H9 (cell line): ENCODE measurements at regions not wholly inside any gene's neighbourhood (a gene's known extent, or its start where the extent isn't known, plus 50 kb on each side); places are given as distances from the start of the nearest gene placed in this dataset.

Source experiments
- DNase-seq: peaks from one replicate; pipeline ENCODE4 v3.0.0-alpha.2; 2017
- H2AFZ ChIP-seq: one replicate; pipeline ENCODE4 v1.6.1; 2013; ENCODE audit warnings: mild to moderate bottlenecking, low read length, control low read depth, moderate library complexity
- H2AK5ac ChIP-seq: 2 replicates; pipeline ENCODE4 v1.6.1; 2013; ENCODE audit warnings: low read length, control low read depth, mixed read lengths; ENCODE audit not compliant: insufficient read length
- H2BK120ac ChIP-seq: one replicate; pipeline ENCODE4 v1.6.1; 2013; ENCODE audit warnings: low read depth, mild to moderate bottlenecking, low read length, control low read depth, inconsistent platforms; ENCODE audit not compliant: poor library complexity, severe bottlenecking
- H2BK12ac ChIP-seq: 2 replicates; pipeline ENCODE4 v1.6.1; 2013; ENCODE audit warnings: low read length, control low read depth, mixed read lengths, low read depth; ENCODE audit not compliant: insufficient read length
- H2BK15ac ChIP-seq: 2 replicates; pipeline ENCODE4 v1.6.1; 2013; ENCODE audit warnings: low read depth, low read length, control low read depth
- H2BK20ac ChIP-seq: one replicate; pipeline ENCODE4 v1.6.1; 2013; ENCODE audit warnings: low read depth, mild to moderate bottlenecking, low read length, control low read depth, inconsistent platforms; ENCODE audit not compliant: poor library complexity, severe bottlenecking
- H2BK5ac ChIP-seq: 2 replicates; pipeline ENCODE4 v1.6.1; 2013; ENCODE audit warnings: low read length, control low read depth, mixed read lengths; ENCODE audit not compliant: insufficient read length
- H3K14ac ChIP-seq: 2 replicates; pipeline ENCODE4 v1.6.1; 2013; ENCODE audit warnings: low read length, control low read depth; ENCODE audit not compliant: insufficient read depth
- H3K18ac ChIP-seq: 2 replicates; pipeline ENCODE4 v1.6.1; 2013; ENCODE audit warnings: low read depth, mild to moderate bottlenecking, mixed read lengths, low read length, control low read depth; ENCODE audit not compliant: insufficient read length
- H3K23ac ChIP-seq: 2 replicates; pipeline ENCODE4 v1.6.1; 2013; ENCODE audit warnings: low read length, control low read depth, mixed read lengths, low read depth; ENCODE audit not compliant: insufficient read length
- H3K23me2 ChIP-seq: 2 replicates; pipeline ENCODE4 v1.6.1; 2013; ENCODE audit warnings: low read depth, mild to moderate bottlenecking, mixed read lengths, low read length, control low read depth; ENCODE audit not compliant: insufficient read length, poor library complexity, severe bottlenecking
- H3K27ac ChIP-seq: 2 replicates; pipeline ENCODE4 v1.5.1; 2013; ENCODE audit warnings: low read length, control low read depth, mixed read lengths, low read depth; ENCODE audit not compliant: insufficient read length
- H3K27me3 ChIP-seq: 2 replicates; pipeline ENCODE4 v1.6.1; 2013; ENCODE audit warnings: low read length, control low read depth, inconsistent platforms; ENCODE audit not compliant: insufficient read depth
- H3K4ac ChIP-seq: 2 replicates; pipeline ENCODE4 v1.6.1; 2013; ENCODE audit warnings: low read depth, mild to moderate bottlenecking, control low read depth, inconsistent platforms, low read length, moderate library complexity
- H3K4me1 ChIP-seq: 2 replicates; pipeline ENCODE4 v1.6.1; 2013; ENCODE audit warnings: low read length, control low read depth, inconsistent platforms; ENCODE audit not compliant: insufficient read depth
- H3K4me2 ChIP-seq: 2 replicates; pipeline ENCODE4 v1.6.1; 2013; ENCODE audit warnings: low read length, control low read depth, mixed read lengths; ENCODE audit not compliant: insufficient read length, insufficient read depth
- H3K56ac ChIP-seq: 2 replicates; pipeline ENCODE4 v1.6.1; 2013; ENCODE audit warnings: low read depth, mild to moderate bottlenecking, mixed read lengths, low read length, control low read depth; ENCODE audit not compliant: insufficient read length
- H3K79me1 ChIP-seq: 2 replicates; pipeline ENCODE4 v1.6.1; 2013; ENCODE audit warnings: low read depth, mild to moderate bottlenecking, moderate library complexity, low read length, control low read depth, inconsistent platforms; ENCODE audit not compliant: insufficient read depth, poor library complexity, severe bottlenecking
- H3K79me2 ChIP-seq: 2 replicates; pipeline ENCODE4 v1.6.1; 2013; ENCODE audit warnings: low read length, control low read depth, inconsistent platforms; ENCODE audit not compliant: insufficient read depth
- H3K9ac ChIP-seq: 2 replicates; pipeline ENCODE4 v1.6.1; 2013; ENCODE audit warnings: low read length, control low read depth, mixed read lengths; ENCODE audit not compliant: insufficient read length; ENCODE audit errors: extremely low read depth
- H3K9me3 ChIP-seq: one replicate; pipeline ENCODE4 v1.6.1; 2013; ENCODE audit warnings: low read depth, low read length, inconsistent platforms; ENCODE audit not compliant: control insufficient read depth
- H3T11ph ChIP-seq: one replicate; pipeline ENCODE4 v1.6.1; 2013; ENCODE audit warnings: mild to moderate bottlenecking, low read length, control low read depth, inconsistent platforms
- H4K20me1 ChIP-seq: one replicate; pipeline ENCODE4 v1.6.1; 2013; ENCODE audit not compliant: control insufficient read depth, insufficient read length, insufficient read depth
- H4K5ac ChIP-seq: 2 replicates; pipeline ENCODE4 v1.6.1; 2013; ENCODE audit warnings: low read depth, mild to moderate bottlenecking, mixed read lengths, low read length, control low read depth; ENCODE audit not compliant: insufficient read length
- H4K8ac ChIP-seq: replicated peaks from 2 replicates; pipeline ENCODE4 v1.6.1; 2013; ENCODE audit warnings: low read length, control low read depth, mixed read lengths, low read depth; ENCODE audit not compliant: insufficient read length
- H4K91ac ChIP-seq: 2 replicates; pipeline ENCODE4 v1.6.1; 2013; ENCODE audit warnings: low read depth, mild to moderate bottlenecking, moderate library complexity, mixed read lengths, low read length, control low read depth; ENCODE audit not compliant: insufficient read length
- H3K27ac Mint-ChIP-seq, 3 experiments: 2 replicates in 2 of 3; 3 replicates in 1 of 3; pipeline ENCODE4 v1.8.0; 2020 to 2021; ENCODE audit warnings: mixed read lengths in 3 of 3, mild to moderate bottlenecking in 1 of 3, moderate library complexity in 1 of 3
- H3K27me3 Mint-ChIP-seq: 2 replicates; pipeline ENCODE4 v1.8.0; 2021; ENCODE audit warnings: low read depth, mild to moderate bottlenecking, moderate library complexity, mixed read lengths
- H3K36me3 Mint-ChIP-seq, 3 experiments: 2 replicates in 2 of 3; 3 replicates in 1 of 3; pipeline ENCODE4 v1.8.0; 2020 to 2021; ENCODE audit warnings: low read depth in 3 of 3, mixed read lengths in 3 of 3; ENCODE audit not compliant: insufficient read depth in 1 of 3
- H3K4me1 Mint-ChIP-seq, 2 experiments: 2 replicates each; pipeline ENCODE4 v1.8.0; 2020; ENCODE audit warnings: mixed read lengths in 2 of 2
- H3K4me3 Mint-ChIP-seq, 2 experiments: 2 replicates in 1 of 2; 3 replicates in 1 of 2; pipeline ENCODE4 v1.8.0; 2020 to 2021; ENCODE audit warnings: mild to moderate bottlenecking in 2 of 2, mixed read lengths in 2 of 2, moderate library complexity in 1 of 2
- H3K9me3 Mint-ChIP-seq, 2 experiments: 2 replicates in 1 of 2; 3 replicates in 1 of 2; pipeline ENCODE4 v1.8.0; 2020; ENCODE audit warnings: mild to moderate bottlenecking in 2 of 2, mixed read lengths in 2 of 2, moderate library complexity in 1 of 2
- CTCF ChIP-seq: fragments of 200-600 bp; sonication (generic); conservative IDR thresholded peaks from 3 replicates; pipeline ENCODE4 v1.8.0; 2021; ENCODE audit warnings: antibody characterized with exemption, mild to moderate bottlenecking
- WGBS: extraction: QIAGEN DNeasy Blood & Tissue Kit; methylation state at CpG from one replicate; pipeline ENCODE4 v1.1.7; 2013; ENCODE audit warnings: missing lambda C conversion rate, low lambda C conversion rate, mixed read lengths; ENCODE audit not compliant: insufficient read length; ENCODE audit errors: extremely low coverage; 5-methylcytosine and 5-hydroxymethylcytosine counted together

GRCh38 chr4:43373201-43373600 is 480.7 kb downstream of the GRXCR1 start:
- Mint-ChIP-seq H3K36me3 (no peaks in the 10 kb centered on the region; a peak in 1 of 7 replicates), H3K27me3 (no peaks in the 10 kb centered on the region), H3K4me1 (peaks cover 0 to 4% of the 10 kb centered on the region in 2 experiments; a peak in 1 of 4 replicates), H3K4me3 (no peak overlapping the region), H3K9me3 (0 out of 5 replicates have a peak, but pooled peaks cover 0 to 3% of the 10 kb centered on the region in 2 experiments), H3K27ac (no peak overlapping the region)
- H4K20me1 ChIP-seq = no peaks in the 10 kb centered on the region
- H3K4me2 ChIP-seq = no peak overlapping the region
- no peaks in the 10 kb centered on the region for H3K4me1 ChIP-seq
- no peak overlapping the region for H4K5ac ChIP-seq
- H2AK5ac ChIP-seq = no peak overlapping the region
- H2BK120ac ChIP-seq = no peak overlapping the region
- H2AFZ ChIP-seq = no peak overlapping the region
- H3K18ac ChIP-seq = no peak overlapping the region
- H3K27me3 ChIP-seq = no peaks in the 10 kb centered on the region
- H3K79me1 ChIP-seq = no peaks in the 10 kb centered on the region
- H2BK12ac ChIP-seq = no peak overlapping the region
- no peak overlapping the region for H3K4ac ChIP-seq
- no peak overlapping the region for H4K8ac ChIP-seq
- no peaks in the 10 kb centered on the region for H3K79me2 ChIP-seq
- H3K27ac ChIP-seq = no peak overlapping the region
- H4K91ac ChIP-seq = no peak overlapping the region
- no peaks in the 10 kb centered on the region for H3K9me3 ChIP-seq
- H3K14ac ChIP-seq = no peak overlapping the region
- TF ChIP-seq CTCF = no peak
- H3K23me2 ChIP-seq = no peaks in the 10 kb centered on the region
- H2BK5ac ChIP-seq = no peak overlapping the region
- H3K9ac ChIP-seq = no peak overlapping the region
- no peak overlapping the region for H2BK20ac ChIP-seq
- no peak overlapping the region for H3T11ph ChIP-seq
- H2BK15ac ChIP-seq = no peak overlapping the region
- H3K56ac ChIP-seq = no peak overlapping the region
- DNase-seq = no peak
- no CpG with 5 or more reads among the region's 1 CpG for WGBS
- H3K23ac ChIP-seq = no peak overlapping the region
